Fibroblast of mammary gland (primary cell): ENCODE measurements at regions not wholly inside any gene's neighbourhood (a gene's known extent, or its start where the extent isn't known, plus 50 kb on each side); places are given as distances from the start of the nearest gene placed in this dataset.

Source experiments
- DNase-seq: peaks from one replicate; pipeline ENCODE4 v3.0.0-alpha.2; 2010; ENCODE audit warnings: low read depth
- H3K4me3 ChIP-seq: 2 replicates; pipeline ENCODE4 v1.5.1; 2011; ENCODE audit warnings: low read depth, mild to moderate bottlenecking, low read length, moderate library complexity; ENCODE audit not compliant: control insufficient read depth
- TF ChIP-seq, protein P1 (sequence below): conservative IDR thresholded peaks from 2 replicates; pipeline ENCODE4 v1.5.1; 2011; ENCODE audit warnings: low read depth, low read length, inconsistent platforms; ENCODE audit not compliant: control insufficient read depth, insufficient read depth

DNA sequence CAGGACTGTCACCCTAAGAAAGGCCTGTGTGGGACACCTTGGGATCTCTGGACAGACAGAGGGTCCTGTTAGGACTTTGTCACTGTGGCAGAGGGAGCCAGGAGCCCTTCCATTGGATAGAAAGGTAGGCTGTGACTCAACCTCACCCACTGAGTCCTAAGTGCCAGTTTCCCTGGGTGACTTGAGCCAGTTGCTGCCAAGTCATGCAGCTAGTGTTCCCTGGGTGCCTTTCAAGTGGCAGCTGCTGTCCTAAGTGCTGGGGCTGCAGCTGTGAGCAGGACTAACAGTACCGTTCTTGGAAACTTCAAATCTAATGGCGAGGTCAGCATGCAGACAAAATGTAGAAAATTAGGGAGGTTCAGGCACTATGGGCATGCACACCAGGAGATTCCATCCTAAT, 393.7 kb downstream of the TMEM135 start:
- no peak for DNase-seq
- no peak overlapping the region for H3K4me3 ChIP-seq
- TF ChIP-seq, protein P1, sequence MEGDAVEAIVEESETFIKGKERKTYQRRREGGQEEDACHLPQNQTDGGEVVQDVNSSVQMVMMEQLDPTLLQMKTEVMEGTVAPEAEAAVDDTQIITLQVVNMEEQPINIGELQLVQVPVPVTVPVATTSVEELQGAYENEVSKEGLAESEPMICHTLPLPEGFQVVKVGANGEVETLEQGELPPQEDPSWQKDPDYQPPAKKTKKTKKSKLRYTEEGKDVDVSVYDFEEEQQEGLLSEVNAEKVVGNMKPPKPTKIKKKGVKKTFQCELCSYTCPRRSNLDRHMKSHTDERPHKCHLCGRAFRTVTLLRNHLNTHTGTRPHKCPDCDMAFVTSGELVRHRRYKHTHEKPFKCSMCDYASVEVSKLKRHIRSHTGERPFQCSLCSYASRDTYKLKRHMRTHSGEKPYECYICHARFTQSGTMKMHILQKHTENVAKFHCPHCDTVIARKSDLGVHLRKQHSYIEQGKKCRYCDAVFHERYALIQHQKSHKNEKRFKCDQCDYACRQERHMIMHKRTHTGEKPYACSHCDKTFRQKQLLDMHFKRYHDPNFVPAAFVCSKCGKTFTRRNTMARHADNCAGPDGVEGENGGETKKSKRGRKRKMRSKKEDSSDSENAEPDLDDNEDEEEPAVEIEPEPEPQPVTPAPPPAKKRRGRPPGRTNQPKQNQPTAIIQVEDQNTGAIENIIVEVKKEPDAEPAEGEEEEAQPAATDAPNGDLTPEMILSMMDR = no peak

- no peak for DNase-seq
- H3K4me3 ChIP-seq = no peak overlapping the region
- TF ChIP-seq, protein P1 = no peak
Observed at GRCh38 chr11:87430821-87431220, 393.1 kb downstream of the TMEM135 start.

GRCh38 chr11:87429996-87430395, 392.3 kb downstream of the TMEM135 start:
- H3K4me3 ChIP-seq = no peak overlapping the region
- DNase-seq = no peak
- TF ChIP-seq, protein P1 = no peak

DNA sequence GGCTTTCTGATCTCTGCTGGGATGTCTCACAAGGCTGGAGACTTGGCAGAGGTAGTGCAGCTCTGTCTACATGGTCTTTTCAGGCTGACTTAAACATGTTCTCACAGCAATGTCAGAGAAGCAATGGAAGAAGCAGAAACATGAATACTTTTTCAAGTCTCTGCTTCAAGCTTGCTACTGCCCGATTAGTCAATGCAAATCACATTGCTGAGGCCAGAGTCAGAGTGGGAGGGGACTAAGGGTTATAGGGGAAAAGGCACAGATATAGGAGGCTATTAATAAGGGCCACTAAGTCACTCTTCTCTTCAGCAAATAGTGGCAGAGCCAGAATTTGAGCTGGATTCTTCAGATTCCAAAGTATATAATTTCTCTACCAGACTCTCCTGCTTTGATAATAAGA, 390.5 kb downstream of the TMEM135 start:
- TF ChIP-seq, protein P1 = no peak
- peak; percentile 22 for DNase-seq
- H3K4me3 ChIP-seq = no peak overlapping the region

DNA sequence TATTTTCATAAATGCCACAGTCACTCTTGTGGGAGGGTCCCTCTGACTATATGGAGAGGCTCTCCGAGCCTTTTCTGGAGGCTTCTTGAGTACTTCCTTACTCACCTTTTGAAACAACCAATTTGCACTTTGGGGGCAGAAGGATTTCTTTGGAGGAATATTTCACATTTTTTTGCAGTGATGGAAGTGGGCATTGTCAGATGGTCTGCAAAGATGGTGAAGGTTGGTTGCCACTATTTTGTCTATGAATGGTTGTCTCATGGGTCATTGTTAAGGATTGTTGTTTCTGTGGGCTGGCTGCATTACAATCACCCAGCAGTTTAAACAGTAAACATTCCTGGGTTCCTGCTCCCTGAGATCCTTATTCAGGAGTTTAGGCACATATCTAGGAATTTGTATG, 388.2 kb downstream of the TMEM135 start:
- DNase-seq = no peak
- H3K4me3 ChIP-seq = no peak overlapping the region
- TF ChIP-seq, protein P1 = no peak

GRCh38 chr11:87425391-87425790, 387.7 kb downstream of the TMEM135 start:
- no peak overlapping the region for H3K4me3 ChIP-seq
- peak; percentile 16 for DNase-seq
- TF ChIP-seq, protein P1 = no peak

DNA sequence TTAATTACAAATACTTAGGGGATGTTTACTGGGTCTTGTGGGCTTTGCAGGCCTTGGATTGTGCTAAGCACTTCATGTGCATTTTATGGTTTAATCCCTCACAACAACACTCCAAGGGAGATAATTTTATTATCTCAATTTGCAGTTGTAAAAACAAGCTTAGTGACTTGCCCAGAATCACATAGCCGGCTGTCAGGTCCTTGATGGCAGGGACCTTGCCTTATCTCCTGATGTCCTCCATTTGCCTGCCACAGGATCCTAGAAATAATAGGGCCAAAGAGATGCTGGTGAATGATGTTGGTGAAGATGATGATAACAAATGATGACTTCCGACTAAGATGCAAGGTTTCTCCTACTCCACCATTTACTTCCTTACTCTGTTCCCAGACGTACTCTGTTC, 385.4 kb downstream of the TMEM135 start:
- DNase-seq = no peak
- H3K4me3 ChIP-seq = no peak overlapping the region
- TF ChIP-seq, protein P1 = no peak
